Mesendoderm (in vitro differentiated cells): ENCODE measurements at regions not wholly inside any gene's neighbourhood (a gene's known extent, or its start where the extent isn't known, plus 50 kb on each side); places are given as distances from the start of the nearest gene placed in this dataset.

Experiments used
- DNase-seq: peaks from one replicate; pipeline ENCODE4 v3.0.0; 2013
- H2AK5ac ChIP-seq: 2 replicates; pipeline ENCODE4 v1.6.1; 2013; ENCODE audit warnings: low read length, inconsistent platforms
- H2BK120ac ChIP-seq: 2 replicates; pipeline ENCODE4 v1.6.1; 2013; ENCODE audit warnings: low read depth, mild to moderate bottlenecking, low read length, moderate library complexity, mixed read lengths
- H2BK15ac ChIP-seq: replicated peaks from 2 replicates; pipeline ENCODE4 v1.6.1; 2013; ENCODE audit warnings: low read depth, mild to moderate bottlenecking, moderate library complexity
- H2BK5ac ChIP-seq: 2 replicates; pipeline ENCODE4 v1.6.1; 2013; ENCODE audit warnings: low read length, inconsistent platforms
- H3K18ac ChIP-seq: 2 replicates; pipeline ENCODE4 v1.6.1; 2013; ENCODE audit warnings: mild to moderate bottlenecking, low read length, mixed read lengths
- H3K23ac ChIP-seq: one replicate; pipeline ENCODE4 v1.6.1; 2013; ENCODE audit warnings: low read length
- H3K27ac ChIP-seq: 2 replicates; pipeline ENCODE4 v1.5.1; 2013; ENCODE audit warnings: low read depth, mild to moderate bottlenecking, inconsistent platforms, low read length, moderate library complexity
- H3K27me3 ChIP-seq: 2 replicates; pipeline ENCODE4 v1.6.1; 2013; ENCODE audit warnings: low read length, control low read depth, mild to moderate bottlenecking, inconsistent platforms; ENCODE audit not compliant: insufficient read depth, poor library complexity
- H3K36me3 ChIP-seq: 2 replicates; pipeline ENCODE4 v1.6.1; 2013; ENCODE audit warnings: low read length, inconsistent platforms; ENCODE audit not compliant: control insufficient read depth, insufficient read depth
- H3K4ac ChIP-seq: one replicate; pipeline ENCODE4 v1.6.1; 2013; ENCODE audit warnings: low read depth, mild to moderate bottlenecking, low read length, moderate library complexity
- H3K4me1 ChIP-seq: 2 replicates; pipeline ENCODE4 v1.6.1; 2013; ENCODE audit warnings: low read depth, low read length, inconsistent platforms; ENCODE audit not compliant: control insufficient read depth
- H3K4me2 ChIP-seq: 2 replicates; pipeline ENCODE4 v1.6.1; 2013; ENCODE audit warnings: low read length
- H3K4me3 ChIP-seq: 2 replicates; pipeline ENCODE4 v1.5.1; 2013; ENCODE audit warnings: mild to moderate bottlenecking, low read length
- H3K56ac ChIP-seq: one replicate; pipeline ENCODE4 v1.6.1; 2013; ENCODE audit warnings: low read length
- H3K79me1 ChIP-seq: 2 replicates; pipeline ENCODE4 v1.6.1; 2013; ENCODE audit warnings: low read length, inconsistent platforms
- H3K79me2 ChIP-seq: 2 replicates; pipeline ENCODE4 v1.6.1; 2013; ENCODE audit warnings: mild to moderate bottlenecking, low read length; ENCODE audit not compliant: control insufficient read depth, insufficient read depth
- H3K9ac ChIP-seq: 2 replicates; pipeline ENCODE4 v1.6.1; 2013; ENCODE audit warnings: low read length, inconsistent platforms
- H4K5ac ChIP-seq: one replicate; pipeline ENCODE4 v1.6.1; 2013; ENCODE audit warnings: low read length
- H4K8ac ChIP-seq: one replicate; pipeline ENCODE4 v1.6.1; 2013; ENCODE audit warnings: low read depth, mild to moderate bottlenecking, control low read depth, low read length, moderate library complexity
- WGBS: extraction: QIAGEN DNeasy Blood & Tissue Kit; methylation state at CpG from one replicate; pipeline ENCODE4 v1.1.7; 2013; ENCODE audit warnings: low lambda C conversion rate, missing lambda C conversion rate; ENCODE audit not compliant: insufficient coverage; ENCODE audit errors: extremely low coverage; 5-methylcytosine and 5-hydroxymethylcytosine counted together

GRCh38 chr2:12998685-12999084, 281.9 kb downstream of the TRIB2 start:
- Histone ChIP-seq H3K4ac (no peak overlapping the region), H3K4me1 (no peaks in the 10 kb centered on the region), H3K4me3 (no peak overlapping the region), H3K18ac (no peak overlapping the region), H3K79me2 (no peaks in the 10 kb centered on the region), H3K56ac (no peak overlapping the region), H4K8ac (no peak overlapping the region), H2BK120ac (no peak overlapping the region), H3K9ac (no peak overlapping the region), H3K79me1 (no peaks in the 10 kb centered on the region), H3K27me3 (no peaks in the 10 kb centered on the region), H3K27ac (no peak overlapping the region), H3K4me2 (no peak overlapping the region), H2BK5ac (no peak overlapping the region), H3K23ac (no peak overlapping the region), H3K36me3 (no peaks in the 10 kb centered on the region), H2AK5ac (no peak overlapping the region), H2BK15ac (no peak overlapping the region), H4K5ac (no peak overlapping the region)
- DNase-seq = no peak
- no CpG with 5 or more reads among the region's 1 CpG for WGBS

- no peak overlapping the region for H3K23ac ChIP-seq
- H3K56ac ChIP-seq = peak overlapping the region; percentile 31
- no peaks in the 10 kb centered on the region for H3K79me1 ChIP-seq
- H4K5ac ChIP-seq = no peak overlapping the region
- H3K4me2 ChIP-seq = no peak overlapping the region
- H3K9ac ChIP-seq = no peak overlapping the region
- WGBS = no CpG with 5 or more reads among the region's 12 CpGs
- H3K79me2 ChIP-seq = no peaks in the 10 kb centered on the region
- no peaks in the 10 kb centered on the region for H3K27me3 ChIP-seq
- H3K4ac ChIP-seq = no peak overlapping the region
- no peaks in the 10 kb centered on the region for H3K4me1 ChIP-seq
- no peaks in the 10 kb centered on the region for H3K36me3 ChIP-seq
- DNase-seq = no peak
- H2BK120ac ChIP-seq = no peak overlapping the region
- no peak overlapping the region for H4K8ac ChIP-seq
- no peak overlapping the region for H2BK5ac ChIP-seq
- no peak overlapping the region for H2AK5ac ChIP-seq
- H2BK15ac ChIP-seq = no peak overlapping the region
- H3K4me3 ChIP-seq = no peak overlapping the region
- no peak overlapping the region for H3K27ac ChIP-seq
- H3K18ac ChIP-seq = no peak overlapping the region
These were observed 284.1 kb downstream of the TRIB2 start for GRCh38 chr2:13000664-13001363.

- H3K27me3 ChIP-seq = no peaks in the 10 kb centered on the region
- no peak for DNase-seq
- H3K23ac ChIP-seq = no peak overlapping the region
- H3K4ac ChIP-seq = no peak overlapping the region
- no peak overlapping the region for H2BK120ac ChIP-seq
- H4K8ac ChIP-seq = no peak overlapping the region
- no peaks in the 10 kb centered on the region for H3K4me1 ChIP-seq
- H3K27ac ChIP-seq = no peak overlapping the region
- no peaks in the 10 kb centered on the region for H3K79me1 ChIP-seq
- no peak overlapping the region for H2AK5ac ChIP-seq
- no peak overlapping the region for H3K4me2 ChIP-seq
- no peak overlapping the region for H3K56ac ChIP-seq
- WGBS = no CpG with 5 or more reads among the region's 2 CpGs
- no peaks in the 10 kb centered on the region for H3K36me3 ChIP-seq
- H3K79me2 ChIP-seq = no peaks in the 10 kb centered on the region
- H2BK15ac ChIP-seq = no peak overlapping the region
- no peak overlapping the region for H3K18ac ChIP-seq
- no peak overlapping the region for H4K5ac ChIP-seq
- H3K9ac ChIP-seq = no peak overlapping the region
- H3K4me3 ChIP-seq = no peak overlapping the region
- no peak overlapping the region for H2BK5ac ChIP-seq
These were observed 284.7 kb downstream of the TRIB2 start for GRCh38 chr2:13001408-13001807.

- H4K5ac ChIP-seq = no peak overlapping the region
- H2BK120ac ChIP-seq = no peak overlapping the region
- no CpG with 5 or more reads among the region's 7 CpGs for WGBS
- no peak overlapping the region for H2BK5ac ChIP-seq
- H3K27ac ChIP-seq = no peak overlapping the region
- H3K79me1 ChIP-seq = no peaks in the 10 kb centered on the region
- H3K36me3 ChIP-seq = no peaks in the 10 kb centered on the region
- no peak overlapping the region for H3K9ac ChIP-seq
- H3K4me1 ChIP-seq = no peaks in the 10 kb centered on the region
- DNase-seq = no peak
- no peak overlapping the region for H3K4ac ChIP-seq
- no peak overlapping the region for H3K23ac ChIP-seq
- no peaks in the 10 kb centered on the region for H3K27me3 ChIP-seq
- no peak overlapping the region for H2AK5ac ChIP-seq
- no peak overlapping the region for H4K8ac ChIP-seq
- H3K56ac ChIP-seq = no peak overlapping the region
- H3K4me2 ChIP-seq = no peak overlapping the region
- no peak overlapping the region for H2BK15ac ChIP-seq
- H3K18ac ChIP-seq = no peak overlapping the region
- no peak overlapping the region for H3K4me3 ChIP-seq
- H3K79me2 ChIP-seq = no peaks in the 10 kb centered on the region
These were observed 286.0 kb downstream of the TRIB2 start for GRCh38 chr2:13002536-13003331.

GRCh38 chr2:13003500-13003899, 286.8 kb downstream of the TRIB2 start:
- Histone ChIP-seq H4K5ac (no peak overlapping the region), H3K4ac (no peak overlapping the region), H2AK5ac (no peak overlapping the region), H2BK15ac (no peak overlapping the region), H3K4me2 (no peak overlapping the region), H2BK120ac (no peak overlapping the region), H3K79me1 (no peaks in the 10 kb centered on the region), H3K79me2 (no peaks in the 10 kb centered on the region), H3K27ac (no peak overlapping the region), H3K9ac (no peak overlapping the region), H3K4me1 (no peaks in the 10 kb centered on the region), H3K4me3 (no peak overlapping the region), H3K36me3 (no peaks in the 10 kb centered on the region), H3K23ac (no peak overlapping the region), H3K27me3 (no peaks in the 10 kb centered on the region), H3K18ac (no peak overlapping the region), H2BK5ac (no peak overlapping the region), H4K8ac (no peak overlapping the region), H3K56ac (no peak overlapping the region)
- WGBS = no CpG with 5 or more reads among the region's 2 CpGs
- no peak for DNase-seq
